ENCODE measurements at regions not wholly inside any gene's neighbourhood (a gene's known extent, or its start where the extent isn't known, plus 50 kb on each side); places are given as distances from the start of the nearest gene placed in this dataset.

DNA sequence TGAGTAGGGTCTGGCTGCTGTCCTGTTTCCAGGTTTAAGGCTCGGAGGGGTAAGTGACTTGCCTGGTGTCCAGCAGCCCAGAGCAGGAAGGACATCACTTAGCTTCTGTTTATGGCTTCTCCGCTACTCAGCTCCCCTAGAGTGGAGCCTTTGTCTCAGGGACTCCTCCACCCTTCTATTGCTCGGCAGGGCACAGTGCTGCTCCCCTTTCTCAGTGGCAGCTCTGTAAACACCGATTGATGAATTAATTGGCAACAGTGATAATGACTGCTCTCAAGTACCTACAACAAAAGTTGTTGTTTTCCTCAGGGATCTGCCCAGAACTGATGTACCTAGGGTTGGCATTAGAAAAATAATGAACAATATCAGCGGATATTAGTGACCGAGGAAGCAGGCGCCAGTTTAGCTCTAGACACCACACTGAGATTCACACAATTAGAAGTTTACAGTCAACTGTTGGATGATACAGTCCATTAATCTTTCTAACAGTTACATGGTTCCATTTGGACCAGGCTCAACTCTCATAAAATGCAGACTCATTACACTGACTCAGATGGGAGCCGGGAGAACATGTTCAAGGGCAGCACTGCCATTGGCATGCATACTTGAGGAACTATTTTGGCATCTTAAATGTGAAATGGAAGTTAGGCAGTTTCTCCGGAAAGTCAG is 265.7 kb downstream of the MTX2 start:
- ATAC-seq = no peak
- TF ChIP-seq ZNF565 (CRISPR knock-in tag; conservative IDR thresholded peaks at IDR 0.05; ENCODE audit: low read depth) (no peak), ARNTL (CRISPR knock-in tag; IDR thresholded peaks at IDR 0.05; ENCODE audit: borderline replicate concordance, low read depth) (no peak), BACH2 (CRISPR knock-in tag; IDR thresholded peaks at IDR 0.05; ENCODE audit: borderline replicate concordance) (no peak), ZC3H10 (CRISPR knock-in tag; IDR thresholded peaks at IDR 0.05) (no peak), TSHZ2 (CRISPR knock-in tag; IDR thresholded peaks at IDR 0.05) (no peak), ISL1 (CRISPR knock-in tag; IDR thresholded peaks at IDR 0.05) (no peak), GLIS3 (CRISPR knock-in tag; IDR thresholded peaks at IDR 0.05) (no peak), ZFP30 (CRISPR knock-in tag; IDR thresholded peaks at IDR 0.05) (no peak), CSDC2 (CRISPR knock-in tag; IDR thresholded peaks at IDR 0.05) (no peak)

DNA sequence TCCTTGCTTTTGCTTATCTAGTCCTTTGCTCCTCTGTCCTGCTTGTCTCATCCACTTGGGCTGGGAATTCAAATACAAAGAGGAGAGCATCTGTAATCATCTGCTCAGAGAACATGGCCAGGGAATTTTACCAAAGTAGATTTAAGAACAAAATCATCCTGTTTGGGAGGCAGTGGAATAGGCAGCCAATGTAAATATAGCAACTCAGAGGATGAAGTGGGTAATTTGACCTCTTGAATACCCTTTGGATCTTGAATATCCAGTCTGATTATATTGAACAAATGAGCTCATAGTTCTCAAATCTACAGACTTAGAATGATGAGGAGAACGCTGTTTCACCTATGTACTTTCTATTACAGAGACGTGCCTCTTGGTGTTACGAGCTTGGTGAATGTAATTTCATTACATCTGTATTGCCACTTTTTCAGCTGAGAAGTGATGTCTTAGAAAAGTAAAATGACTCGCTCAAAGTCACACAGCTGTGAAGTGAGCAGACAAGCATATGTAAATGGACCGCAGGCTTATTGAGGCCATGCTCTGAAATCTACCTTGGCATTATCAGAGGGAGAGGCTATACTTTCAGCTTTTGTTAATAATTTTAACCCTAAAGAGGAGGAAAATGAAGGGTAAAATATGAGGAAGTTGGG is 266.3 kb downstream of the MTX2 start:
- ATAC-seq = no peak

GRCh38 chr2:176536439-176537133 is 267.3 kb downstream of the MTX2 start:
- TF ChIP-seq BACH2 (CRISPR knock-in tag; IDR thresholded peaks at IDR 0.05; ENCODE audit: borderline replicate concordance) (no peak), TOX (CRISPR knock-in tag; IDR thresholded peaks at IDR 0.05; ENCODE audit: borderline replicate concordance) (no peak), ARNTL (CRISPR knock-in tag; IDR thresholded peaks at IDR 0.05; ENCODE audit: borderline replicate concordance, low read depth) (no peak), TSHZ2 (CRISPR knock-in tag; IDR thresholded peaks at IDR 0.05) (no peak), PPARA (CRISPR knock-in tag; IDR thresholded peaks at IDR 0.05; ENCODE audit: borderline replicate concordance) (no peak), ISL1 (CRISPR knock-in tag; IDR thresholded peaks at IDR 0.05) (no peak), CREB5 (CRISPR knock-in tag; IDR thresholded peaks at IDR 0.05; ENCODE audit: low read depth) (no peak), TCF4 (CRISPR knock-in tag; IDR thresholded peaks at IDR 0.05; ENCODE audit: borderline replicate concordance) (no peak), SNAI2 (CRISPR knock-in tag; IDR thresholded peaks at IDR 0.05) (no peak)
- TF ChIP-seq, protein P1, sequence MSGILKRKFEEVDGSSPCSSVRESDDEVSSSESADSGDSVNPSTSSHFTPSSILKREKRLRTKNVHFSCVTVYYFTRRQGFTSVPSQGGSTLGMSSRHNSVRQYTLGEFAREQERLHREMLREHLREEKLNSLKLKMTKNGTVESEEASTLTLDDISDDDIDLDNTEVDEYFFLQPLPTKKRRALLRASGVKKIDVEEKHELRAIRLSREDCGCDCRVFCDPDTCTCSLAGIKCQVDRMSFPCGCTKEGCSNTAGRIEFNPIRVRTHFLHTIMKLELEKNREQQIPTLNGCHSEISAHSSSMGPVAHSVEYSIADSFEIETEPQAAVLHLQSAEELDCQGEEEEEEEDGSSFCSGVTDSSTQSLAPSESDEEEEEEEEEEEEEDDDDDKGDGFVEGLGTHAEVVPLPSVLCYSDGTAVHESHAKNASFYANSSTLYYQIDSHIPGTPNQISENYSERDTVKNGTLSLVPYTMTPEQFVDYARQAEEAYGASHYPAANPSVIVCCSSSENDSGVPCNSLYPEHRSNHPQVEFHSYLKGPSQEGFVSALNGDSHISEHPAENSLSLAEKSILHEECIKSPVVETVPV (CRISPR knock-in tag; IDR thresholded peaks at IDR 0.05) = no peak
- no peak for ATAC-seq

More for the DNA sequence above, 266.3 kb downstream of the MTX2 start:
- no peak for TF ChIP-seq ARNTL (CRISPR knock-in tag; IDR thresholded peaks at IDR 0.05; ENCODE audit: borderline replicate concordance, low read depth)
- TF ChIP-seq POU6F1 (CRISPR knock-in tag; IDR thresholded peaks at IDR 0.05; ENCODE audit: borderline replicate concordance, low read depth) = no peak
- no peak for TF ChIP-seq BACH2 (CRISPR knock-in tag; IDR thresholded peaks at IDR 0.05; ENCODE audit: borderline replicate concordance)
- no peak for TF ChIP-seq GLIS3 (CRISPR knock-in tag; IDR thresholded peaks at IDR 0.05)
